GM06990 (cell line): ENCODE measurements at regions not wholly inside any gene's neighbourhood (a gene's known extent, or its start where the extent isn't known, plus 50 kb on each side); places are given as distances from the start of the nearest gene placed in this dataset.

Experiments used
- DNase-seq: peaks from one replicate; pipeline ENCODE4 v3.0.0-alpha.2; 2011; ENCODE audit not compliant: insufficient read length; ENCODE audit errors: extremely low read depth
- H3K27me3 ChIP-seq: replicated peaks from 2 replicates; pipeline ENCODE4 v1.6.0; 2011; ENCODE audit warnings: low read length; ENCODE audit not compliant: control insufficient read depth, insufficient read depth
- H3K36me3 ChIP-seq: 2 replicates; pipeline ENCODE4 v1.5.1; 2011; ENCODE audit warnings: low read length; ENCODE audit not compliant: control insufficient read depth, insufficient read depth
- H3K4me3 ChIP-seq: replicated peaks from 2 replicates; pipeline ENCODE4 v1.5.1; 2011; ENCODE audit warnings: low read depth, mild to moderate bottlenecking, control low read depth, low read length
- TF ChIP-seq, protein P1 (sequence below): IDR thresholded peaks from 2 replicates; pipeline ENCODE4 v1.5.1; 2011; ENCODE audit warnings: low read length, control low read depth, mild to moderate bottlenecking, inconsistent platforms; ENCODE audit not compliant: insufficient read depth, poor library complexity, severe bottlenecking

DNA sequence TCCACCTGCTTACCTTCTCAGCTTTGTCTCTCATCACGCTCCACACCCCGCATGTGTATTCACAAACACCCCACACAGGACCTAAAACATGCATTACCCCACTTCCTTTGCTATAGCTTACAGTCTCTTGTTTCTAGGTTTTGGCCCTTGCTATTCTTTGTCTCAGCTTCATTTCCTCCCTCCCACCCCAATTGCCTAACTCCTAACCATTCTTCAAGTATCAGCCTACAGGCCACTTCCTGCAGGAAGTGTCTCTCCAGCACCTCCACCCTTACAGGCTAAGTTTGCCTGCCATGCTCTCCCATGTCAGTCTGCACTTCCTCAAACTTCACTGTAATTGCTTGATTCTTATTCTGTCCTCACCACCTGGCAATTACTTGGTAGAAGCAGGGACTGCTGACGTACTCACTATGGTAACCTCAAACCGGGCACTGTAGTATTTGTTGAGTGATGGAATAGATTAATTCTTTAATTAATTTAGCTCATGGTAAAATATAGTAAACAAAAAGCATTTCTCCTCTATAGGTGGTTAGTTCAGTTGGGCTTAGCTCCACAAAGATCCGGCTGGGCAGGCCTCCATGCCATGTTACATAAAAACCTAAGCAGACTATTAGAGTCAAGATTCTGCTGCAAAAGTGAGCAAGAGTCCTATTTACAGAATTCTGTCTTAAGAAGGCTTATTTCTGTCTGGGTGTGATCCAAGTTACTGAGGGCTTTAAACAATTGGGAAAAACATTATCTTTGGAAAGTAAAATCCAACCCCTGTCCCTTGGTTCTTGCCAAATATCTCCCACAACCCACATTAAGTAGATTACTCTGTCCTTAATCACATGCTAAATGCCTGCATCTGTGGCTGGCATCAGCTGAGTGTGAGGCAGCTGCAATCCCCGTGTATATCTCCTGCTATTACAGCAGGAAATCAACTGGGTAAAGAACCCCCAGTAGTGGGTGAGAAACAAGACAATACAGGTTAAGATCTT lies 124.7 kb upstream of the CPEB2 start:
- no peak for DNase-seq
- Histone ChIP-seq H3K36me3 (no peaks in the 10 kb centered on the region), H3K27me3 (no peaks in the 10 kb centered on the region), H3K4me3 (no peak overlapping the region)
- TF ChIP-seq, protein P1, sequence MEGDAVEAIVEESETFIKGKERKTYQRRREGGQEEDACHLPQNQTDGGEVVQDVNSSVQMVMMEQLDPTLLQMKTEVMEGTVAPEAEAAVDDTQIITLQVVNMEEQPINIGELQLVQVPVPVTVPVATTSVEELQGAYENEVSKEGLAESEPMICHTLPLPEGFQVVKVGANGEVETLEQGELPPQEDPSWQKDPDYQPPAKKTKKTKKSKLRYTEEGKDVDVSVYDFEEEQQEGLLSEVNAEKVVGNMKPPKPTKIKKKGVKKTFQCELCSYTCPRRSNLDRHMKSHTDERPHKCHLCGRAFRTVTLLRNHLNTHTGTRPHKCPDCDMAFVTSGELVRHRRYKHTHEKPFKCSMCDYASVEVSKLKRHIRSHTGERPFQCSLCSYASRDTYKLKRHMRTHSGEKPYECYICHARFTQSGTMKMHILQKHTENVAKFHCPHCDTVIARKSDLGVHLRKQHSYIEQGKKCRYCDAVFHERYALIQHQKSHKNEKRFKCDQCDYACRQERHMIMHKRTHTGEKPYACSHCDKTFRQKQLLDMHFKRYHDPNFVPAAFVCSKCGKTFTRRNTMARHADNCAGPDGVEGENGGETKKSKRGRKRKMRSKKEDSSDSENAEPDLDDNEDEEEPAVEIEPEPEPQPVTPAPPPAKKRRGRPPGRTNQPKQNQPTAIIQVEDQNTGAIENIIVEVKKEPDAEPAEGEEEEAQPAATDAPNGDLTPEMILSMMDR = no peak

DNA sequence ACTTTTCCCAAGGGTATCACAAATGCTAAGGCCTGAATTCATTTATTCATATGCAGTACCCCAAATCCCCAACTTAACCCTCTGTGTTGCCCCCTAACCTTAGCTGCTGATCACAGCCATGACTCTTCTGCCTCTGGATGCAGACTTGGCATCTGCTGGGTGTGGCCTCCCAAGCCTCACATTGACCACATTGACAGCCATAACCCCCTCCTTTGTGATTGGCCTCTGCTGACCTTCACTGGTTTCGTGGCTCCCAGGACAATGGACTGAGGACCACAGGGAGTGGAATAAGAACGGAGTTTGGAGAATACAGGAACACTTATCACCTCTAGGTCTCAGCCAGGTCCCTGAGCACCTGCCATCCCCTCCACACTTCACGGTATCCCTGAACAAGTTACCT lies 123.6 kb upstream of the CPEB2 start:
- TF ChIP-seq, protein P1 = no peak

DNA sequence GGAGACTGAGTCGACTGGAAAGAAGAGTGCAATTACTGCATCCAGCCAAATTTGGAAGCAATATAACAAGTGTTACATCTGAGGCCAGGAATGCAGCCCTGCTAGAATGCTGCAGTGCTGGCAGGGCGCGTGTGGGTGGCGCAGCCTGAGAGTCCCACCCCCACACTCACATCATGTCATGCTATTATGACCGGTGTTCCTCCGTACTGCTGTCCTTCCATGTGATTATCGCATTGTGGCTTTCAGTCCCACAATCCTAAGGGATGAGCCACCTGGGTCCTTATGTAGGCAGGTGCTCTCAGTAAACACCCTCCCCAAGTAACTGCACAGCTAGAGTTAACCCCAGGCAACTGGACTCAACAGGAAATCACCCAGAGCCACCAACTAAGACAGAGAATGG lies 122.6 kb upstream of the CPEB2 start:
- H3K36me3 ChIP-seq = no peaks in the 10 kb centered on the region
- TF ChIP-seq, protein P1 = no peak
- no peak overlapping the region for H3K4me3 ChIP-seq
- DNase-seq = no peak
- H3K27me3 ChIP-seq = no peaks in the 10 kb centered on the region

More for the DNA sequence above, 123.6 kb upstream of the CPEB2 start:
- Histone ChIP-seq H3K36me3 (no peaks in the 10 kb centered on the region), H3K4me3 (no peak overlapping the region), H3K27me3 (no peaks in the 10 kb centered on the region)
- DNase-seq = no peak

DNA sequence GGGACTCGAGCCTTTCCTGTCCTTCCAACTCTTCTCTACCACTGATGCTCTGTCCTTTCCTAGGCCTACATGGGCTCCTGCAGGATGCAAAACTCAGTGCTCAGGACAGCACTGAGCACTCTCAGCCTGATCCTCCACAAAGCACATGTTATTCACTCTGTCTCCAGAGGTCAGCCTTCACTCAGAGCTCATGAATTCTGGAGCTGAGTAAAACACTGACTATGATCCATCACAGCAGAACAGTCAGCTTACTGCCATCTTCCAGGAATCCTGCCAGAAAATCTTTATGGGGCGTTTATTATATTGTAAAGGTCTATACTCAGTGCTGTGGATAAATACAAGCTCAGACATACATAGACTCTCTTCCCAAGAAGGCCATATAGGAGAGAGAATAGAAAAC lies 121.5 kb upstream of the CPEB2 start:
- no peaks in the 10 kb centered on the region for H3K36me3 ChIP-seq
- no peaks in the 10 kb centered on the region for H3K27me3 ChIP-seq
- TF ChIP-seq, protein P1 = no peak
- DNase-seq = no peak
- no peak overlapping the region for H3K4me3 ChIP-seq

DNA sequence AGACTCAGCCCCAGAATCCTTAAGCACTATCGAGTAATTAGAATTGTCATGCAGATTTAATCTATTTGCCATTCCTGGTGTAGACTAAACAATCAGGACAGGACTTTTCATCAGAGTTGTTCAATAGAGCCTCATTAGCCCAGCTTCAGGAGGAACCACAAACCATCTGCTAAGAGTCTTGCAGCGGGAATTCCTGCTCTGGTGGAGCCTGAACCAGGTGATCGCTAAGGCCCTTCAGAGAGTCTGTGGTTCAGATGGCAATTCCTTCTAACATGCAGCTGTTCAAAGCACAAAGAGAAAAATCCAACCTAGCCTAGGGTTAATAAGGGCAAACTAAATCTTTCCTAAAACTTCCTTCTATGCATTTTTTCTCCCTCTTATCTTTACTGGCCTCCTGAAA lies 119.1 kb upstream of the CPEB2 start:
- Histone ChIP-seq H3K36me3 (no peaks in the 10 kb centered on the region), H3K27me3 (no peaks in the 10 kb centered on the region), H3K4me3 (no peak overlapping the region)
- TF ChIP-seq, protein P1 = no peak
- no peak for DNase-seq
